Uterus (tissue), 3 donors: ENCODE measurements at regions not wholly inside any gene's neighbourhood (a gene's known extent, or its start where the extent isn't known, plus 50 kb on each side); places are given as distances from the start of the nearest gene placed in this dataset.
"Not testable (repeated sequence)": the region's sequence is repeated elsewhere in the genome, so short reads cannot be mapped to it uniquely, and the experiment has no call there.

Experiments
- DNase-seq, 2 donors: peaks; one replicate each; pipeline ENCODE4 v3.0.0-alpha.2; 2019 to 2020
- H3K27ac ChIP-seq, 2 donors: fragments of 200-600 bp; sonication (generic); 1 replicate in 1 of 2; 2 replicates in 1 of 2; pipeline ENCODE4 v1.5.1; 2016 to 2018
- H3K27me3 ChIP-seq, 2 donors: fragments of 200-600 bp; sonication (generic); one replicate each; pipeline ENCODE4 v1.5.1; 2018 to 2019; ENCODE audit warnings: control low read depth in 1 of 2
- H3K36me3 ChIP-seq, 2 donors: fragments of 200-600 bp; sonication (generic); one replicate each; pipeline ENCODE4 v1.5.1; 2019; ENCODE audit warnings: control low read depth in 1 of 2
- H3K4me1 ChIP-seq, 2 donors: fragments of 200-600 bp; sonication (generic); one replicate each; pipeline ENCODE4 v1.5.1; 2018 to 2019; ENCODE audit warnings: control low read depth in 1 of 2
- H3K4me3 ChIP-seq, 2 donors: fragments of 200-600 bp; sonication (generic); 1 replicate in 1 of 2; 2 replicates in 1 of 2; pipeline ENCODE4 v1.5.1; 2018 to 2019; ENCODE audit warnings: mild to moderate bottlenecking in 1 of 2
- H3K9me3 ChIP-seq, 2 donors: fragments of 200-600 bp; sonication (generic); one replicate each; pipeline ENCODE4 v1.5.1; 2019; ENCODE audit warnings: control low read depth in 1 of 2
- POLR2A ChIP-seq, 2 donors: fragments of 450-650 bp; IDR thresholded peaks; one replicate each; pipeline ENCODE4 v1.6.1; 2016; ENCODE audit warnings: antibody characterized with exemption in 2 of 2, mild to moderate bottlenecking in 1 of 2, moderate library complexity in 1 of 2
- intact Hi-C: fragments of 100-400 bp; cut with DNase I; formaldehyde crosslinking; loops from one replicate; pipeline ENCODE4 v1.15.1; 2023; ENCODE audit warnings: low total_unique reads
- TF ChIP-seq, protein P1 (sequence below), 4 experiments: fragments of 200-600 bp in 2 of 4; fragments of 450-650 bp in 2 of 4; sonication (generic) in 2 of 4; IDR thresholded peaks; one replicate each; pipeline ENCODE4 v1.5.1; 2016 to 2019; ENCODE audit warnings: antibody characterized with exemption in 4 of 4, mild to moderate bottlenecking in 2 of 4, moderate library complexity in 1 of 4
- donor health status: DM: yes; HTN: yes; CAD: no.

- intact Hi-C loops, H3K4me3 ChIP-seq, H3K4me1 ChIP-seq, H3K9me3 ChIP-seq, H3K27ac ChIP-seq, H3K27me3 ChIP-seq, H3K36me3 ChIP-seq: not testable (repeated sequence)
- DNase-seq, result peak; percentile 14 to 18
- TF ChIP-seq, protein P1, sequence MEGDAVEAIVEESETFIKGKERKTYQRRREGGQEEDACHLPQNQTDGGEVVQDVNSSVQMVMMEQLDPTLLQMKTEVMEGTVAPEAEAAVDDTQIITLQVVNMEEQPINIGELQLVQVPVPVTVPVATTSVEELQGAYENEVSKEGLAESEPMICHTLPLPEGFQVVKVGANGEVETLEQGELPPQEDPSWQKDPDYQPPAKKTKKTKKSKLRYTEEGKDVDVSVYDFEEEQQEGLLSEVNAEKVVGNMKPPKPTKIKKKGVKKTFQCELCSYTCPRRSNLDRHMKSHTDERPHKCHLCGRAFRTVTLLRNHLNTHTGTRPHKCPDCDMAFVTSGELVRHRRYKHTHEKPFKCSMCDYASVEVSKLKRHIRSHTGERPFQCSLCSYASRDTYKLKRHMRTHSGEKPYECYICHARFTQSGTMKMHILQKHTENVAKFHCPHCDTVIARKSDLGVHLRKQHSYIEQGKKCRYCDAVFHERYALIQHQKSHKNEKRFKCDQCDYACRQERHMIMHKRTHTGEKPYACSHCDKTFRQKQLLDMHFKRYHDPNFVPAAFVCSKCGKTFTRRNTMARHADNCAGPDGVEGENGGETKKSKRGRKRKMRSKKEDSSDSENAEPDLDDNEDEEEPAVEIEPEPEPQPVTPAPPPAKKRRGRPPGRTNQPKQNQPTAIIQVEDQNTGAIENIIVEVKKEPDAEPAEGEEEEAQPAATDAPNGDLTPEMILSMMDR (IDR thresholded peaks at IDR 0.05), result peak; percentile 38 to 57 (median 41)
These were observed 121.8 kb upstream of the DRD5 start for GRCh38 chr4:9659678-9660077.

DNA sequence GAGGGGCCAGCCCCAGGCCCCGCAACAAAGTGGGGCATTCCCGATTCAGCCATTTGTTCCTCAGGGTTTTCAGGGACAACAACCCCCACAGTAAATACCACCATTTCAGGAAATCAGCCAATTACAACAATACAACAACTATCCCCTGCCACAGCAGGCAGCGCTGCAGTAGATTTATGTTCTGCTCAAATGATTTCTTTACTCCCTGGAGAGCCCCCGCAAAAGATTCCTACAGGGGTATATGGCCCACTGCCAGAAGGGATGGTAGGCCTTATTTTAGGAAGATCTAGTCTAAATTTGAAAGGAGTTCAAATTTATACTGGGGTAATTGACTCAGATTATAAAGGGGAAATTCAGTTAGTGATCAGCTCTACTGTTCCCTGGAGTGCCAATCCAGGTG, 120.5 kb upstream of the DRD5 start:
- H3K9me3 ChIP-seq, DNase-seq, H3K27ac ChIP-seq, H3K4me3 ChIP-seq, intact Hi-C loops, H3K27me3 ChIP-seq, H3K4me1 ChIP-seq, H3K36me3 ChIP-seq: not testable (repeated sequence)

GRCh38 chr4:9670725-9671124, 110.7 kb upstream of the DRD5 start:
- H3K4me1 ChIP-seq, H3K4me3 ChIP-seq, H3K36me3 ChIP-seq, H3K9me3 ChIP-seq, H3K27me3 ChIP-seq: not testable (repeated sequence)
- DNase-seq, result peak; percentile 72 to 77
- intact Hi-C loops, result loop anchor here (10.0 kb wide), 1 partner anchor 1826 kb away; no protein-coding TSS in a partner anchor
- H3K27ac ChIP-seq, result peak overlapping the region in 1 of 2 donors; percentile 57

- H3K9me3 ChIP-seq, result not testable (repeated sequence)
- intact Hi-C loops, result loop anchor here (10.0 kb wide), 1 partner anchor 1833 kb away; no protein-coding TSS in a partner anchor
These were observed 104.1 kb upstream of the DRD5 start for GRCh38 chr4:9677357-9677756.

DNA sequence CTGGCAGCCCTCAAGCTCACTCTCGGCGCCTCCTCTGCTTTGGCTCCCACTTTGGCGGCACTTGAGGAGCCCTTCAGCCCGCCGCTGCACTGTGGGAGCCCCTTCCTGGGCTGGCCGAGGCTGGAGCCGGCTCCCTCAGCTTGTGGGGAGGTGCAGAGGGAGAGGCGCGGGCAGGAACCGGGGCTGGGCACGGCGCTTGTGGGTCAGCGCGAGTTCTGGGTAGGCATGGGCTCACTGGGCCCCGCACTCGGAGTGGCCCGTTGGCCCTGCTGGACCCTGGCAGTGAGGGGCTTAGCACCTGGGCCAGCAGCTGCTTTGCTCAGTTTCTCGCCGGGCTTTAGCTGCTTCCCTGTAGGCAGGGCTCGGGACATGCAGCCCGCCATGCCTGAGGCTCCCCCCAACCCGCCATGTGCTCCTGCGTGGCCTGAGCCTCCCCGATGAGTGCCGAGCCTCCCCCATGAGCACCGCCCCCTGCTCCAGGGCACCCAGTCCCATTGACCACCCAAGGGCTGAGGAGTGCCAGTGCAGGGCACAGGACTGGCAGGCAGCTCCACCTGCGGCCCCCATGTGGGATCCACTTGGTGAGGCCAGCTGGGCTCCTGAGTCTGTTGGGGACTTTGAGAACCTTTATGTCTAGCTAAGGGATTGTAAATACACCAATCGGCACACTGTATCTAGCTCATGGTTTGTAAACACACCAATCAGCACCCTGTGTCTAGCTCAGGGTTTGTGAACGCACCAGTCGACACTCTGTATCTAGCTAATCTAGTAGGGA, 101.5 kb upstream of the DRD5 start:
- H3K27ac ChIP-seq, result no peak overlapping the region
- no peaks in the 10 kb centered on the region for H3K27me3 ChIP-seq
- H3K9me3 ChIP-seq, result no peaks in the 10 kb centered on the region
- TF ChIP-seq POLR2A (IDR thresholded peaks at IDR 0.05), result no peak
- TF ChIP-seq, protein P1 (IDR thresholded peaks at IDR 0.05), result no peak
- no peak for DNase-seq
- no peaks in the 10 kb centered on the region for H3K4me1 ChIP-seq
- H3K36me3 ChIP-seq, result no peaks in the 10 kb centered on the region
- intact Hi-C loops, result loop anchor here (10.0 kb wide), 1 partner anchor 1835 kb away; no protein-coding TSS in a partner anchor
- H3K4me3 ChIP-seq, result no peak overlapping the region

More at GRCh38 chr4:9677357-9677756, 104.1 kb upstream of the DRD5 start:
- not testable (repeated sequence) for H3K36me3 ChIP-seq, H3K27ac ChIP-seq, H3K4me3 ChIP-seq, H3K4me1 ChIP-seq, DNase-seq, H3K27me3 ChIP-seq

DNA sequence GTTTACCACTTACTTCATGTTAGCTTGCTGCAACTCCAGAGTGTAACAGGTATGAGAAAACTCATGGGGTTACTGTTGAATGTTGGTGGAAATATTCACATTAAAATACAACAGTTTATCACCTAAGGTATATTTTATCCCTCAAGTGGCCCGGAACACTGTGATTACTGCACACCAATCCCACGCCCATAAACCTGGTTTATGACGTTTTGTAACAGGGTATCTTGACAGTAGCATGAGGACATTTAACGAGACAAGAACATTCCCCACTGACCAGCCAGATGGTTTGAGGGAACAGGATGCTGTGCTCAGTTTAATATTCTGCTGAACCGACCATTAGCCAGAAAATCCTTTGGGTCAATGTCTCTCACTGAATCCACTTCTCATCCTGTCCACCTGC, 98.3 kb upstream of the DRD5 start:
- H3K4me1 ChIP-seq, H3K27ac ChIP-seq, DNase-seq, H3K4me3 ChIP-seq, H3K9me3 ChIP-seq, H3K27me3 ChIP-seq, intact Hi-C loops, H3K36me3 ChIP-seq: not testable (repeated sequence)

DNA sequence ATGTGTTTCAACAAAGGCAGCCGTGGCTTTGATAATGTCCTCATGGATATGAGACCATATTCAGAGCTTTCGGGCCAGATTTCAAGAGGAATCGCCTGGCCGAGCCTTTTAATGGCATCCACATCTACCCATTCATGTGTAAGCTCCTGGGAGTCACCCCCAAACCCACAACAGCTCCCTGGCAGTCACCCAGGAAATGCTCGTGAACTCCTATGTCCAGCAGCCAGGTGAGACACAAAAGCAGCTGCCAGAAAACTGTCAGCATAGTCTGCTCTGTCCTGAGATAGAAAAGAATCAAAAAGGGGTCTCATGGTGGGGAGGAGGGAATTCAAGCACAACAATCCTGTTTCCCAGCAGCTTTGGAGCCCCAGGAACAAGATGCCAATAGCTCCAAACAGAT, 96.4 kb upstream of the DRD5 start:
- H3K4me1 ChIP-seq, H3K36me3 ChIP-seq, H3K27me3 ChIP-seq, intact Hi-C loops, H3K27ac ChIP-seq, DNase-seq, H3K9me3 ChIP-seq, H3K4me3 ChIP-seq: not testable (repeated sequence)

DNA sequence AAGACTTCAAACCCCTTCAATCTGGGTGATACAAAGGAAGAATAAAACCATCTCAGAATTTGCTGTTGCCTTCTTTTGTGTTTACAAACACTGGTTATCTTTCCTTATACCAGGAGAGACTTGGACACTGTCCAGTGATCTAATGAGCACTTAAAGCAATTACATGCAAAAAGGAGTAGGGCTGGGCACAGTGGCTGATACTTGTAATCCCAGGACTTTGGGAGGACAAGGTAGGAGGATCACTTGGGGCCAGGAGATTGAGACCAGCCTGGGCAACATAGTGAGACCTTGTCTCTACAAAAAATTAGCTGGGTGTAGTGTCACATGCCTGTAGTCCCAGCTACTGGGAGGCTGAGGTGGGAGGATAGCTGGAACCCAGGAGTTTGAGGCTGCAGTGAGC, 95.7 kb upstream of the DRD5 start:
- Histone ChIP-seq H3K4me1 (no peaks in the 10 kb centered on the region), H3K36me3 (no peaks in the 10 kb centered on the region), H3K4me3 (no peak overlapping the region), H3K27me3 (no peaks in the 10 kb centered on the region), H3K27ac (no peak overlapping the region), H3K9me3 (no peaks in the 10 kb centered on the region)
- intact Hi-C loops, result no loop called here
- TF ChIP-seq, protein P1 (IDR thresholded peaks at IDR 0.05), result no peak
- TF ChIP-seq POLR2A (IDR thresholded peaks at IDR 0.05), result no peak
- DNase-seq, result no peak

DNA sequence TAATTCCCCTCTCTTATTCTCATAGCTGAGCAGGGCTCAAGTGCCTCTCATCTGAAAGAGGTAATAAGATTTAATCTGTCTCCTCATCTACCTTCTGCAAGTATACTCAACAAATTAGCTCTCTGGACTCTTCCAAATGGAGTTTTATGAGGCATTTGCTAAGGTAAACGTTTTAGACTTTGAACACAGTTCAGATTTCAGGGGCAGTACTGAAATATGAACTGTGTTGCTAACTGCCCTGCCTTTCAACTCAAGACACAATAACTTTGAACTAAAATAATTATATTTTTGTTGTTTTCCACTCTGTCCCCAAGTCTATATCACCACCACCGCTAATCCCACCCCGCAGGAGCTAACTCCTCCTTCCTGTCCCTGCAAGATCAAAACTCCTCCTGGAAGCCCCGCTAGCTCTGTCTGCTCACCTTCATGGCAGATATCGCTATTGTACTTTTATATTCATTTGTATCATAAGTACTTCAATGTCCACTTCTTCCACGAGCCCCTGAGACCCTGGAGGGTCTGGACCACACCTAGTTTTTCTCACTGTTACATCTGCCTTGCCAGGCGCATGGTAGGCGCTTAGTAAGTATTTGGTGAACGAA, 90.7 kb upstream of the DRD5 start:
- H3K4me1 ChIP-seq, intact Hi-C loops, H3K27me3 ChIP-seq, H3K9me3 ChIP-seq, H3K36me3 ChIP-seq: not testable (repeated sequence)
- peak overlapping the region; percentile 77 to 86 for H3K27ac ChIP-seq
- DNase-seq, result peak in 1 of 2 donors; percentile 19
- peak overlapping the region; percentile 45 to 52 for H3K4me3 ChIP-seq
